H1 (cell line): ENCODE measurements at regions not wholly inside any gene's neighbourhood (a gene's known extent, or its start where the extent isn't known, plus 50 kb on each side); places are given as distances from the start of the nearest gene placed in this dataset.
A peak's percentile ranks its signal among the peaks of the same experiment; 100 is the strongest.

ENCODE experiments used
- CTCF ChIA-PET: fragments of 300-600 bp; sonication (Branson Sonifier 250); formaldehyde crosslinking; loops from one replicate; lab custom pipeline; 2021; ENCODE audit not compliant: partially characterized antibody; lab: Charles Lee
- POLR2A ChIA-PET: fragments of 300-600 bp; sonication (Branson Sonifier 250); formaldehyde crosslinking; loops from one replicate; lab custom pipeline; 2021; ENCODE audit warnings: inconsistent platforms; ENCODE audit not compliant: partially characterized antibody; lab: Charles Lee
- DNase-seq, 2 experiments: peaks; one replicate each; pipeline versions ENCODE4 v3.0.0 to v3.0.0-alpha.2; 2010 to 2022; ENCODE audit warnings: low spot score in 2 of 2, low read depth in 1 of 2, mixed read lengths in 1 of 2
- FAIRE-seq: peaks from 2 replicates; lab custom pipeline; 2011; peaks lifted over from hg19 to GRCh38; lab: Jason Lieb, UNC
- H2AFZ ChIP-seq: 2 replicates; pipeline ENCODE4 v1.8.1; 2012; ENCODE audit warnings: low read length, inconsistent platforms
- H2AK5ac ChIP-seq: 2 replicates; pipeline ENCODE4 v1.6.1; 2013; ENCODE audit warnings: low read depth, low read length
- H2BK120ac ChIP-seq: replicated peaks from 2 replicates; pipeline ENCODE3; 2013; ENCODE audit warnings: low read depth, low read length, inconsistent platforms
- H2BK12ac ChIP-seq: 2 replicates; pipeline ENCODE4 v1.6.1; 2013; ENCODE audit warnings: low read depth, low read length
- H2BK15ac ChIP-seq: 2 replicates; pipeline ENCODE4 v1.6.1; 2013; ENCODE audit warnings: low read length
- H2BK20ac ChIP-seq: 2 replicates; pipeline ENCODE4 v1.6.1; 2013; ENCODE audit warnings: low read length
- H2BK5ac ChIP-seq: 2 replicates; pipeline ENCODE4 v1.6.1; 2013; ENCODE audit warnings: low read depth, low read length
- H3K14ac ChIP-seq: 2 replicates; pipeline ENCODE4 v1.6.1; 2013; ENCODE audit warnings: inconsistent platforms; ENCODE audit not compliant: insufficient read length
- H3K18ac ChIP-seq: 2 replicates; pipeline ENCODE4 v1.6.1; 2013; ENCODE audit warnings: low read length; ENCODE audit errors: extremely low read depth
- H3K23ac ChIP-seq: 2 replicates; pipeline ENCODE4 v1.6.1; 2013; ENCODE audit warnings: inconsistent platforms; ENCODE audit not compliant: insufficient read length
- H3K23me2 ChIP-seq: 2 replicates; pipeline ENCODE4 v1.6.1; 2013; ENCODE audit warnings: low read depth, low read length
- H3K27ac ChIP-seq: 2 replicates; pipeline ENCODE4 v1.6.1; 2011; ENCODE audit warnings: low read depth, low read length, inconsistent platforms
- H3K27me3 ChIP-seq, 4 experiments: replicated peaks in 1 of 4; 1 replicate in 1 of 4; 2 replicates in 3 of 4; pipeline versions ENCODE4 v1.6.1 to v1.8.1; 2011 to 2013; ENCODE audit warnings: low read length in 3 of 4, mild to moderate bottlenecking in 3 of 4, inconsistent platforms in 2 of 4, mixed read lengths in 2 of 4, moderate library complexity in 1 of 4; ENCODE audit not compliant: control insufficient read depth in 3 of 4, insufficient read depth in 3 of 4; ENCODE audit errors: extremely low read depth in 1 of 4
- H3K36me3 ChIP-seq, 4 experiments: 2 replicates each; pipeline versions ENCODE4 v1.6.1 to v1.8.1; 2011 to 2013; ENCODE audit warnings: mild to moderate bottlenecking in 4 of 4, low read length in 3 of 4, moderate library complexity in 2 of 4, control low read depth in 1 of 4, inconsistent platforms in 1 of 4; ENCODE audit not compliant: insufficient read depth in 4 of 4, control insufficient read depth in 2 of 4
- H3K4ac ChIP-seq: replicated peaks from 2 replicates; pipeline ENCODE3; 2013; ENCODE audit warnings: low read length, low read depth, mixed read lengths, inconsistent platforms; ENCODE audit not compliant: insufficient read length
- H3K4me1 ChIP-seq, 4 experiments: replicated peaks in 1 of 4; 1 replicate in 1 of 4; 2 replicates in 3 of 4; pipeline versions ENCODE4 v1.6.1 to v1.8.1; 2011 to 2013; ENCODE audit warnings: low read length in 3 of 4, inconsistent platforms in 2 of 4, mixed read lengths in 1 of 4; ENCODE audit not compliant: insufficient read depth in 4 of 4, control insufficient read depth in 3 of 4
- H3K4me2 ChIP-seq, 2 experiments: 2 replicates each; pipeline versions ENCODE4 v1.6.1 to v1.8.1; 2011 to 2013; ENCODE audit warnings: low read depth in 2 of 2, low read length in 2 of 2, control low read depth in 1 of 2, inconsistent platforms in 1 of 2, mild to moderate bottlenecking in 1 of 2; ENCODE audit not compliant: insufficient read depth in 1 of 2
- H3K4me3 ChIP-seq, 4 experiments: fragments of 200-600, 300-600 bp in 1 of 4; sonication (generic), shearing (Covaris generic), sonication (Bioruptor Twin) in 1 of 4; 2 replicates each; pipeline versions ENCODE4 v1.5.1 to v1.8.1; 2011 to 2016; ENCODE audit warnings: low read length in 4 of 4, low read depth in 3 of 4, control low read depth in 2 of 4, inconsistent platforms in 2 of 4, mild to moderate bottlenecking in 2 of 4, mixed read lengths in 1 of 4, moderate library complexity in 1 of 4; ENCODE audit not compliant: insufficient read depth in 2 of 4; ENCODE audit errors: extremely low read depth in 1 of 4
- H3K56ac ChIP-seq: replicated peaks from 2 replicates; pipeline ENCODE3; 2013; ENCODE audit warnings: low read depth, mild to moderate bottlenecking, mixed read lengths, low read length, inconsistent platforms; ENCODE audit not compliant: insufficient read length
- H3K79me1 ChIP-seq: 2 replicates; pipeline ENCODE4 v1.6.1; 2013; ENCODE audit warnings: low read depth, low read length, control low read depth
- H3K79me2 ChIP-seq, 2 experiments: 2 replicates each; pipeline versions ENCODE4 v1.6.1 to v1.8.1; 2012 to 2013; ENCODE audit warnings: low read length in 2 of 2, mild to moderate bottlenecking in 2 of 2, inconsistent platforms in 1 of 2; ENCODE audit not compliant: insufficient read depth in 2 of 2, control insufficient read depth in 1 of 2
- H3K9ac ChIP-seq, 4 experiments: replicated peaks in 1 of 4; 1 replicate in 1 of 4; 2 replicates in 3 of 4; pipeline versions ENCODE4 v1.6.1 to v1.8.1; 2011 to 2013; ENCODE audit warnings: low read depth in 3 of 4, low read length in 3 of 4, control low read depth in 2 of 4, mild to moderate bottlenecking in 2 of 4, moderate library complexity in 2 of 4, inconsistent platforms in 1 of 4; ENCODE audit errors: extremely low read depth in 1 of 4
- H3K9me3 ChIP-seq, 2 experiments: 2 replicates each; pipeline versions ENCODE4 v1.6.1 to v1.8.1; 2012 to 2013; ENCODE audit warnings: mild to moderate bottlenecking in 2 of 2, moderate library complexity in 2 of 2, control low read depth in 1 of 2, inconsistent platforms in 1 of 2, low read depth in 1 of 2, low read length in 1 of 2, mixed read lengths in 1 of 2; ENCODE audit not compliant: insufficient read depth in 2 of 2
- H4K20me1 ChIP-seq, 2 experiments: replicated peaks in 1 of 2; 2 replicates each; pipeline versions ENCODE3 to v1.8.1; 2011 to 2013; ENCODE audit warnings: inconsistent platforms in 2 of 2, low read length in 2 of 2, mild to moderate bottlenecking in 1 of 2; ENCODE audit not compliant: insufficient read depth in 2 of 2, control insufficient read depth in 1 of 2
- H4K5ac ChIP-seq: 2 replicates; pipeline ENCODE4 v1.6.1; 2013; ENCODE audit warnings: low read length, low read depth, mixed read lengths, inconsistent platforms; ENCODE audit not compliant: insufficient read length
- H4K8ac ChIP-seq: 2 replicates; pipeline ENCODE4 v1.8.0; 2013; ENCODE audit warnings: mild to moderate bottlenecking, moderate library complexity, low read length, inconsistent platforms; ENCODE audit not compliant: insufficient read depth; ENCODE audit errors: extremely low read depth
- H4K91ac ChIP-seq: replicated peaks from 2 replicates; pipeline ENCODE3; 2013; ENCODE audit warnings: low read length, mixed read lengths, inconsistent platforms; ENCODE audit not compliant: insufficient read length
- BACH1 ChIP-seq: IDR thresholded peaks from 2 replicates; pipeline ENCODE4 v1.6.1; 2012; ENCODE audit warnings: low read length, improper control_type of control experiment
- CBX8 ChIP-seq: fragments of 300-800, 300-1000 bp; sonication (generic); IDR thresholded peaks from 2 replicates; pipeline ENCODE4 v1.7.1; 2016; ENCODE audit warnings: low read depth, low read length, borderline replicate concordance
- CEBPB ChIP-seq: IDR thresholded peaks from 2 replicates; pipeline ENCODE4 v1.6.1; 2012; ENCODE audit warnings: low read depth, low read length
- EGR1 ChIP-seq: IDR thresholded peaks from 2 replicates; pipeline ENCODE4 v1.6.1; 2011; ENCODE audit warnings: low read depth, low read length, borderline replicate concordance
- HDAC2 ChIP-seq, 2 experiments: fragments of 300-600 bp in 1 of 2; sonication (generic) in 1 of 2; IDR thresholded peaks; 2 replicates each; pipeline ENCODE4 v1.6.1; 2011 to 2012; ENCODE audit warnings: low read depth in 2 of 2, low read length in 2 of 2, mild to moderate bottlenecking in 2 of 2, moderate library complexity in 2 of 2, borderline replicate concordance in 1 of 2, inconsistent platforms in 1 of 2
- NANOG ChIP-seq: IDR thresholded peaks from 2 replicates; pipeline ENCODE4 v1.6.1; 2011; ENCODE audit warnings: low read length, low read depth, mild to moderate bottlenecking, inconsistent platforms; ENCODE audit not compliant: insufficient read depth, poor library complexity, severe bottlenecking
- POU5F1 ChIP-seq: IDR thresholded peaks from 2 replicates; pipeline ENCODE4 v1.6.1; 2011; ENCODE audit warnings: low read depth, mild to moderate bottlenecking, low read length, moderate library complexity
- SIRT6 ChIP-seq: IDR thresholded peaks from one replicate; pipeline ENCODE4 v1.7.1; 2012; ENCODE audit warnings: low read length, inconsistent platforms
- SP2 ChIP-seq: IDR thresholded peaks from 2 replicates; pipeline ENCODE4 v1.6.1; 2012; ENCODE audit warnings: mild to moderate bottlenecking, low read length, inconsistent platforms
- SUZ12 ChIP-seq: fragments of 200-600 bp; sonication (generic); IDR thresholded peaks from 2 replicates; pipeline ENCODE4 v1.6.1; 2012; ENCODE audit warnings: mild to moderate bottlenecking, inconsistent platforms, low read length, moderate library complexity, mixed read lengths
- TBP ChIP-seq: IDR thresholded peaks from 2 replicates; pipeline ENCODE4 v1.6.1; 2011; ENCODE audit warnings: low read depth, low read length, improper control_type of control experiment
- WGBS, 2 experiments: shearing (Covaris generic) in 1 of 2; methylation state at CpG; one replicate each; pipeline versions ENCODE4 v1.1.6 to v1.1.7; 2013 to 2015; ENCODE audit warnings: low lambda C conversion rate in 2 of 2, mixed read lengths in 2 of 2, inconsistent platforms in 1 of 2, low coverage in 1 of 2, missing lambda C conversion rate in 1 of 2; ENCODE audit not compliant: insufficient replicate concordance in 2 of 2, insufficient coverage in 1 of 2, insufficient read length in 1 of 2; ENCODE audit errors: extremely low coverage in 1 of 2, missing lambda C conversion rate in 1 of 2; 5-methylcytosine and 5-hydroxymethylcytosine counted together

- H2AFZ ChIP-seq = peak overlapping the region; percentile 91
- H3K27ac ChIP-seq = no peak overlapping the region
- H3K9ac ChIP-seq = no peak overlapping the region
- no peak overlapping the region; a peak in 1 of 8 replicates for H3K4me3 ChIP-seq
- peak; percentile 58 for FAIRE-seq
- no peak overlapping the region for H3K18ac ChIP-seq
- no peaks in the 10 kb centered on the region for H3K79me1 ChIP-seq
- no peaks in the 10 kb centered on the region for H3K36me3 ChIP-seq
- no peak overlapping the region for H3K4ac ChIP-seq
- no peak overlapping the region for H4K91ac ChIP-seq
- no peaks in the 10 kb centered on the region for H3K9me3 ChIP-seq
- H4K8ac ChIP-seq = no peak overlapping the region
- H3K23ac ChIP-seq = no peak overlapping the region
- H4K5ac ChIP-seq = no peak overlapping the region
- H2AK5ac ChIP-seq = no peak overlapping the region
- ChIA-PET POLR2A (no interaction called here), CTCF (interaction anchor here (0.5 kb wide), 1 partner anchor 109 kb away, joined by 4 read pairs; no protein-coding TSS in a partner anchor)
- no peak overlapping the region for H2BK12ac ChIP-seq
- no peaks in the 10 kb centered on the region for H3K79me2 ChIP-seq
- H3K14ac ChIP-seq = peak overlapping the region; percentile 48
- 63% methylated on average over 8 of the region's 8 CpGs; no CpG with 5 or more reads in 1 of the 2 experiments for WGBS, 2 experiments
- H3K27me3 ChIP-seq = no peaks in the 10 kb centered on the region
- no peak overlapping the region for H3K56ac ChIP-seq
- no peak overlapping the region; the same call in 1 of the 2 replicates for H2BK5ac ChIP-seq
- H2BK120ac ChIP-seq = peak overlapping the region; percentile 51
- no peaks in the 10 kb centered on the region for H4K20me1 ChIP-seq
- H2BK15ac ChIP-seq = no peak overlapping the region
- H2BK20ac ChIP-seq = no peak overlapping the region
- H3K4me1 ChIP-seq = peaks cover 0 to 13% (median 6%) of the 10 kb centered on the region in 4 experiments; a peak in 3 of 7 replicates
- DNase-seq = no peak
- H3K23me2 ChIP-seq = no peaks in the 10 kb centered on the region
- H3K4me2 ChIP-seq = peak overlapping the region in 1 of 2 experiments; percentile 20; a peak in 2 of 4 replicates
- TF ChIP-seq SIRT6 (no peak), EGR1 (no peak), POU5F1 (no peak), CEBPB (no peak), TBP (no peak), NANOG (no peak), SP2 (no peak), CBX8 (no peak), SUZ12 (no peak), BACH1 (no peak), HDAC2 (IDR thresholded peaks at IDR 0.05; ENCODE audit: borderline replicate concordance in 1 of 2, low read depth in 2 of 2, low read length in 2 of 2) (no peak)
Measured at GRCh38 chr18:43847164-43848091, 570.1 kb upstream of the SYT4 start.
